ENCODE measurements at regions not wholly inside any gene's neighbourhood (a gene's known extent, or its start where the extent isn't known, plus 50 kb on each side); places are given as distances from the start of the nearest gene placed in this dataset.

DNA sequence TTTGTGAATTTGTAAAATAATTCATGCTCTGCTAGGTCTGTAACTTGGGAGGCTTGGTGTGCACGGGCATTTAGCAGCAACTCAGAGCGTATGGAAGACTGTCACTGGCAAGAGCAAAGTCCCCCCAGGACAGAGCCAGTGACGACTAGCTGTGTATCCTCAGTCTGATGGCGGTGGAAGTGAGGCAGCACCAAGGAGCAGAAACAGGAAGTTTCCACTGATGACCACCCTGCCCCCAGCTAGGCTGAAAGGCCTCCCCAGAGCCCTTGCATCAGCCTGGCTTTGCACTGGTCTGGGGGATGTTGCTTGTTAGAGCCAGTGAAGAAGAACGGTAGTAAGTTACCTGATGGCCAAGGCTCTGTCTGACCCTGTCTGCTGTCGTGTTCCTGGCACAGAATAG lies 66.8 kb upstream of the ABL1 start:
- H3K27ac ChIP-seq (ENCODE audit: low read depth in 2 of 2, low read length in 1 of 2), result no peak overlapping the region
- no peaks in the 10 kb centered on the region for H3K27me3 ChIP-seq (ENCODE audit: control insufficient read depth in 1 of 2, insufficient read depth in 2 of 2, low read length in 2 of 2)
- 61 to 64% methylated on average over 6 of the region's 6 CpGs for WGBS, 2 donors

DNA sequence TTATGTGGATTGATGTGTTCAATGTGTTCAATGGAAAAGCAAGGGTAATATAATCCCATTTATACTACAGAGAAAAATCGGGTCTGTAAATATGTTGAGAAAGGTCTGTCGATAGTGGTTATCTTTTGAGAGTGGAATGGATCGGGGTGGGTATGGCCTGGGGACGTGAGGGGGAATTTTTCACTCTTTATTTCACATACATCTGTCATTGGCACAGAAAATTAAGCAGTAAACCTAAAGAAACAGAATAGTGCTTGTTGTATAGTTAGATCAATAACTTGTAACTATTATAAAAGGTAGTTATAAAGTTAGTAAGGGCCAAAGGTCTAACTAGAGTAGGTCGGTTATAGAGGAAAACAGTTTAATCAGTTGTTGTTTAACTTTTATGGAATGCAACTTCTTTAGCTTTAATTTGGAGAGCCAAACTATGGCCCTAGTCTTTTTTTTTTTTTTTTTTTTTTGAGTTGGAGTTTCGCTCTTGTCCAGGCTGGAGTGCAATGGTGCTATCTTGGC lies 66.1 kb upstream of the ABL1 start:
- Histone ChIP-seq H3K9me3 (ENCODE audit: control insufficient read depth in 2 of 2, insufficient read depth in 1 of 2, low read depth in 1 of 2, low read length in 1 of 2) (no peaks in the 10 kb centered on the region), H3K27ac (ENCODE audit: low read depth in 2 of 2, low read length in 1 of 2) (no peak overlapping the region), H3K4me3 (ENCODE audit: low read depth in 1 of 2, low read length in 2 of 2) (no peak overlapping the region), H3K36me3 (ENCODE audit: control insufficient read depth in 2 of 2, insufficient read depth in 2 of 2, low read length in 1 of 2) (no peaks in the 10 kb centered on the region), H3K4me1 (ENCODE audit: control insufficient read depth in 2 of 2, insufficient read depth in 2 of 2, low read length in 1 of 2) (peaks cover 3 to 9% of the 10 kb centered on the region in 2 donors), H3K27me3 (ENCODE audit: control insufficient read depth in 1 of 2, insufficient read depth in 2 of 2, low read length in 2 of 2) (no peaks in the 10 kb centered on the region)
- WGBS, 2 donors, result 67 to 80% methylated on average over 6 of the region's 6 CpGs

More for the DNA sequence above, 66.8 kb upstream of the ABL1 start:
- H3K4me1 ChIP-seq (ENCODE audit: control insufficient read depth in 2 of 2, insufficient read depth in 2 of 2, low read length in 1 of 2), result peaks cover 10 to 13% of the 10 kb centered on the region in 2 donors
- no peaks in the 10 kb centered on the region for H3K36me3 ChIP-seq (ENCODE audit: control insufficient read depth in 2 of 2, insufficient read depth in 2 of 2, low read length in 1 of 2)
- no peak overlapping the region for H3K4me3 ChIP-seq (ENCODE audit: low read depth in 1 of 2, low read length in 2 of 2)
- H3K9me3 ChIP-seq (ENCODE audit: control insufficient read depth in 2 of 2, insufficient read depth in 1 of 2, low read depth in 1 of 2, low read length in 1 of 2), result no peaks in the 10 kb centered on the region

DNA sequence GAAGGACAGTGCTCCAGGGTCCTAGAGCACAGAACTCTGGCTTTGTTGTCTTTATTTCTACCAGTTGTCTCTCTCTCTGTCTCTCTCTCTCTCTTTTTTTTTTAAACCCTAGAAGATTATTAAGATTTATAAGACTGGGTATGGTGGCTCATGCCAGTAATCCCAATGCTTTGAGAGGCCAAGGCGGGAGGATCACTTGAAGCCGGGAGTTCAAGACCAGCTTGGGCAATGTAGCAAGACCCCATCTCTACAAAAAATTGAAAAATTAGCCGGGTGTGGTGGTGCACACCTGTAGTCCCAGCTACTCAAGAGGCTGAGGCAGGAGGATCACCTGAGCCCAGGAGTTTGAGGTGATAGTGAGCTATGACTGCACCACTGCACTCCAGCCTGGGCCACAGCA lies 65.0 kb upstream of the ABL1 start:
- no peak overlapping the region for H3K27ac ChIP-seq (ENCODE audit: low read depth in 2 of 2, low read length in 1 of 2)
- H3K4me1 ChIP-seq (ENCODE audit: control insufficient read depth in 2 of 2, insufficient read depth in 2 of 2, low read length in 1 of 2), result peaks cover 2 to 9% of the 10 kb centered on the region in 2 donors
- H3K36me3 ChIP-seq (ENCODE audit: control insufficient read depth in 2 of 2, insufficient read depth in 2 of 2, low read length in 1 of 2), result no peaks in the 10 kb centered on the region
- H3K27me3 ChIP-seq (ENCODE audit: control insufficient read depth in 1 of 2, insufficient read depth in 2 of 2, low read length in 2 of 2), result no peaks in the 10 kb centered on the region
- H3K4me3 ChIP-seq (ENCODE audit: low read depth in 1 of 2, low read length in 2 of 2), result no peak overlapping the region
- no peaks in the 10 kb centered on the region for H3K9me3 ChIP-seq (ENCODE audit: control insufficient read depth in 2 of 2, insufficient read depth in 1 of 2, low read depth in 1 of 2, low read length in 1 of 2)
- WGBS, 2 donors, result 63 to 93% methylated on average over 3 of the region's 3 CpGs

DNA sequence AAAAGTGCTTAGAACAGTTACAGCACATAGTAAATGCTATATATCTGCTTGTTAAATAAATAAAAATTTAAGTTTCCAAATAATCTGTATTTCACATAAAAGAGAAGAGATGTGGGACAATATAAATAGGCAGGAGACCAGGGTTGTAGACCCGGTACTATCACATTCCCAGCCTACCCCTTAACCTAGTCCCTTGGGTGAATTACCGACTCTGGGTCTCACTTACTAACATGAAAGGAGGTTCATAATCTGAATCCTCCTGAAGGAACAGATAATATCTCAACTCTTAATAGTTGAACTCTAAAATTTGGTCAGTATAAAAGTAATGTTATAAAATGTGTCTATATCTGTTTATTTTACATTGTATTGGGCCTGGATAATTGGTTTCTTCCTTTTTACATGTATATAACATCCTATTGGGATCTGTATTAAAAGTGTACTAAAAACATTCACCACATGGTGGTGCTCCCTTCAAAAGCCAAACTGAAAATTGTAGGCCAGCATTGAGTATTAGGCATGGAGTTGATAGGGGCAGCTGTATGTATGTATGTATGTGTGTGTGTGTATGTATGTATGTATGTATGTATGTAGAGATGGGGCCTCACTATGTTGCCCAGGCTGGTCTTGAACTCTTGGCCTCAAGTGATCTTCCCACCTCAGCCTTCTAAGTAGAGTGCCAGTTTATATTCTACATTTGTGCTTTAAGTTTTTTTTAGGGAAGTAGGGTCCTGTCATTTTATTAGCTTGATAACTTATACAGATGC lies 64.2 kb upstream of the ABL1 start:
- Histone ChIP-seq H3K27me3 (ENCODE audit: control insufficient read depth in 1 of 2, insufficient read depth in 2 of 2, low read length in 2 of 2) (no peaks in the 10 kb centered on the region), H3K4me1 (ENCODE audit: control insufficient read depth in 2 of 2, insufficient read depth in 2 of 2, low read length in 1 of 2) (peaks cover 2 to 8% of the 10 kb centered on the region in 2 donors), H3K4me3 (ENCODE audit: low read depth in 1 of 2, low read length in 2 of 2) (no peak overlapping the region), H3K36me3 (ENCODE audit: control insufficient read depth in 2 of 2, insufficient read depth in 2 of 2, low read length in 1 of 2) (no peaks in the 10 kb centered on the region), H3K27ac (ENCODE audit: low read depth in 2 of 2, low read length in 1 of 2) (no peak overlapping the region), H3K9me3 (ENCODE audit: control insufficient read depth in 2 of 2, insufficient read depth in 1 of 2, low read depth in 1 of 2, low read length in 1 of 2) (no peaks in the 10 kb centered on the region)
- WGBS, 2 donors, result 63 to 74% methylated on average over 2 of the region's 2 CpGs

DNA sequence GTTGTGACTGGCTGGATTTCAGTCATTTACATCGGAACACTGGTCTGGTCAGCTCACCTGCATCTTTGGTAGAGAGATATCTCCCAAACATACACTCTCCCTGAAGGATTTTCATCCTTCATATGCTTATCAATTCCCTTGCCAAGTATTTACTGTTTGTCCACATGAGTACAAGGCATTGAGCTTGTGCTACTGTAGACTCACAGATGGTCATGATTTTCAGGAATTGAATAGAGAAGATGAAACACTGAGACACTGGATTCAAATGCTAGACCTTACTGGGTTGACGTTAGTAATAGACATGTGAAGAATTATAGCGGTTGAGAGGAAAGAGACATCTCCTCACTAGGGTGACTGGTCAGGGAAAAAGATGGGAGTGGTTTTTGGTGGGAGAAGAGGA lies 62.9 kb upstream of the ABL1 start:
- H3K4me1 ChIP-seq (ENCODE audit: control insufficient read depth in 2 of 2, insufficient read depth in 2 of 2, low read length in 1 of 2), result peaks cover 0 to 3% of the 10 kb centered on the region in 2 donors
- no peaks in the 10 kb centered on the region for H3K9me3 ChIP-seq (ENCODE audit: control insufficient read depth in 2 of 2, insufficient read depth in 1 of 2, low read depth in 1 of 2, low read length in 1 of 2)
- no peak overlapping the region for H3K4me3 ChIP-seq (ENCODE audit: low read depth in 1 of 2, low read length in 2 of 2)
- H3K27me3 ChIP-seq (ENCODE audit: control insufficient read depth in 1 of 2, insufficient read depth in 2 of 2, low read length in 2 of 2), result no peaks in the 10 kb centered on the region
- no peak overlapping the region for H3K27ac ChIP-seq (ENCODE audit: low read depth in 2 of 2, low read length in 1 of 2)
- H3K36me3 ChIP-seq (ENCODE audit: control insufficient read depth in 2 of 2, insufficient read depth in 2 of 2, low read length in 1 of 2), result no peaks in the 10 kb centered on the region
- WGBS, 2 donors, result 87 to 93% methylated on average over 3 of the region's 3 CpGs

DNA sequence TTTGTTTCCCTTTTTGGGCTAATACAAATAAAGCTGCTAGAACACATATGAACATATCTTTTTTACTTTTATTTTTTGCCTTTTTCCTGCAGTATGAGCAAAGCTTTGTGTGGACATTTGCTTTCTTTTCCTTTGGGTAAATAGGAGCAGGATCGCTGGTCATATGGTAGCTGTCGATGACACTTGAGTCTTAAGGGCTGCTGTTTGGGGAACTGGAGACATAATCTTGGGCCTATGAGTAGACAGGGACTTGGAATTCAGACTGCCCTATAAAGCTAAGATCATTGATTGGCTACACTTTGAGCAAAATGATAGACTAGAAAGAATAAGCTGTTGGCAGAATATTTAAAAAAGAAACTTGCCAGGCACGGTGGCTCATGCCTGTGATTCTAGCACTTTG lies 60.9 kb upstream of the ABL1 start:
- H3K4me1 ChIP-seq (ENCODE audit: control insufficient read depth in 2 of 2, insufficient read depth in 2 of 2, low read length in 1 of 2), result peaks cover 0 to 4% of the 10 kb centered on the region in 2 donors
- no peak overlapping the region for H3K27ac ChIP-seq (ENCODE audit: low read depth in 2 of 2, low read length in 1 of 2)
- no peaks in the 10 kb centered on the region for H3K36me3 ChIP-seq (ENCODE audit: control insufficient read depth in 2 of 2, insufficient read depth in 2 of 2, low read length in 1 of 2)
- no peak overlapping the region for H3K4me3 ChIP-seq (ENCODE audit: low read depth in 1 of 2, low read length in 2 of 2)
- 85 to 87% methylated on average over 3 of the region's 3 CpGs for WGBS, 2 donors
- no peaks in the 10 kb centered on the region for H3K9me3 ChIP-seq (ENCODE audit: control insufficient read depth in 2 of 2, insufficient read depth in 1 of 2, low read depth in 1 of 2, low read length in 1 of 2)
- no peaks in the 10 kb centered on the region for H3K27me3 ChIP-seq (ENCODE audit: control insufficient read depth in 1 of 2, insufficient read depth in 2 of 2, low read length in 2 of 2)

DNA sequence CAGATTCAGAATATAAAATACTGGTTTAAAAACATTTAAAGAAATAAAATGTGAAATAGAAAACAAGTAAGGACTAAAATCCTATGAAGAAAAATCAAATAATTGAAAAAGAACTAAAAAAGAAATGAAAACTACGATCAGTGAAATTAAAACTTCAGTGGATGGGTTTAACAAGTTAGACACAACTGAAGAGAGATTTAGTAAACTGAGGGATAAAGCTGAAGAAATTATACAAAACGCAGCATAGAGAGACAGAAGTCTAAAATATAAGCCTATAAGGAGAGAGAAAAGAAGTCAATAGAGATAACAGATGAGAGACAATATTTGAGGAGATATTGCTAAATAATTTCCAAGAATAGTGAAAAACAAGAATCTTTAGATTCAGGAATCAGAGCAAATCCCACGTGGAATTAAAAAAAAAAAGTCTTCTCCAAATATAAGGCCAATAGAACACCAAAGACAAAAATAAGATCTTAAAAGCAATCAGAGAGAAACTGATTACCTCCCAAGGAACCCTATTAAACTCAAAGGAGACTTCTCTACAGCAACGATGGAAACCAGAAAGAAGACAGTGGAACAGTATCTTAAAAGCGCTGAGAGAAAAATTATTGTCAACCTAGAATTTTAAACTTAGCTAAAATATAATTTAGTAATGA lies 59.6 kb upstream of the ABL1 start:
- Histone ChIP-seq H3K27ac (ENCODE audit: low read depth in 2 of 2, low read length in 1 of 2) (no peak overlapping the region), H3K9me3 (ENCODE audit: control insufficient read depth in 2 of 2, insufficient read depth in 1 of 2, low read depth in 1 of 2, low read length in 1 of 2) (no peaks in the 10 kb centered on the region), H3K4me3 (ENCODE audit: low read depth in 1 of 2, low read length in 2 of 2) (no peak overlapping the region), H3K36me3 (ENCODE audit: control insufficient read depth in 2 of 2, insufficient read depth in 2 of 2, low read length in 1 of 2) (no peaks in the 10 kb centered on the region), H3K4me1 (ENCODE audit: control insufficient read depth in 2 of 2, insufficient read depth in 2 of 2, low read length in 1 of 2) (peaks cover 0 to 4% of the 10 kb centered on the region in 2 donors), H3K27me3 (ENCODE audit: control insufficient read depth in 1 of 2, insufficient read depth in 2 of 2, low read length in 2 of 2) (no peaks in the 10 kb centered on the region)
- 93 to 96% methylated on average over 5 of the region's 5 CpGs for WGBS, 2 donors

DNA sequence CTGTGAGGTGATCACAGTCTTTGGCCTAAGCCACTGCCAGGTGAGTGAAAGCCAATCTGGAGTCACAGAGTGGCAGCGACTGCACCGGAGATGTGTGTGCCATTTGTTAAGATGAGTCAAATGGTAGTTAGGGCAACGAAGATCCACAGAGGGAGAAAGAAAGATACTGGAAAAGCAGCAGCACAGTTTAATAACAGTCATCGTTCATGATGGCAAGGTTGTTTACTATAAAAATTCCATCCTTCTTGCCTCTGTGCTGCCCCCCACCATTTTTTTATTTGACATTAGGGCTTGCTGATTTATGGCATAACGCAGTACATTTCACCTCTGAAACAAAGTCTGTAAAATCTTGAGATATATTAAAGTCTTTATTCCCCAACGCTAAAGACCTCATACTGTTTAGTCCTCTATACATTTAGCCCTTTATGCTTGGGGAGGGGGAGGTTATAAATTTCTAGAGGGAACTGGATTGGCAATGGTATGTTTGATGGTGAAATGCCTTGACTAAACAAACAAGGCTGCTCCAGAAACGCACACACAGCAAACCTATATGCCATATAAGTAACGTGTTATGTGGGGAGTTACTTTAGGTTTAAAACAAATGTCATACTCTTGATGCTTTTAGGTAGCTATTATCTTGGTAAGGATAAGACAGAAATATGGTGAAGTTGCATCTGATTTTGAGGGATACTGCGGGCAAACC lies 55.8 kb upstream of the ABL1 start:
- WGBS, 2 donors, result 69 to 73% methylated on average over 9 of the region's 9 CpGs
- no peaks in the 10 kb centered on the region for H3K9me3 ChIP-seq (ENCODE audit: control insufficient read depth in 2 of 2, insufficient read depth in 1 of 2, low read depth in 1 of 2, low read length in 1 of 2)
- no peak overlapping the region for H3K4me3 ChIP-seq (ENCODE audit: low read depth in 1 of 2, low read length in 2 of 2)
- no peaks in the 10 kb centered on the region for H3K27me3 ChIP-seq (ENCODE audit: control insufficient read depth in 1 of 2, insufficient read depth in 2 of 2, low read length in 2 of 2)
- no peaks in the 10 kb centered on the region for H3K36me3 ChIP-seq (ENCODE audit: control insufficient read depth in 2 of 2, insufficient read depth in 2 of 2, low read length in 1 of 2)
- H3K27ac ChIP-seq (ENCODE audit: low read depth in 2 of 2, low read length in 1 of 2), result peak overlapping the region; percentile 67 to 77
- H3K4me1 ChIP-seq (ENCODE audit: control insufficient read depth in 2 of 2, insufficient read depth in 2 of 2, low read length in 1 of 2), result peaks cover 0 to 4% of the 10 kb centered on the region in 2 donors

DNA sequence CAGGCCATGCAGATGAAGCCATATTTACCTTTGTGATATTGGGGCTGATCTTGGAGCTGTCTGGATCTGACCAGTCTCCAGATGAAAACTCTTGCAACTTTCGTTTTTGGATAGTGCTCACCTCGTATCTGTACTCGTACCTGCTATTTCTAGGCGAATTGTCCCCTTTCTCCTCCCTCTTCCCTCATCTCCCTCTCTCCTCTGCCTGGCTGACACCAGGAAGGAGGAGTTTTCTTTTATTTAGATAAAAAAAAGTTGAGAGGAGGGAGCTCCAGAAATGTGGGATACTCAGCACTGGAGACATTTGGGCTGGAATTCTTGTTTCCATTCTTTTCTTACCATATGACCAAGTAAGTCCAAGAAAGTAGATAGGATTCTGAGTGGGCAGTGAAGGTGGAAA lies 54.6 kb upstream of the ABL1 start:
- H3K4me3 ChIP-seq (ENCODE audit: low read depth in 1 of 2, low read length in 2 of 2), result no peak overlapping the region
- WGBS, 2 donors, result 62 to 64% methylated on average over 4 of the region's 4 CpGs
- peaks cover 0 to 6% of the 10 kb centered on the region in 2 donors for H3K4me1 ChIP-seq (ENCODE audit: control insufficient read depth in 2 of 2, insufficient read depth in 2 of 2, low read length in 1 of 2)
- no peaks in the 10 kb centered on the region for H3K9me3 ChIP-seq (ENCODE audit: control insufficient read depth in 2 of 2, insufficient read depth in 1 of 2, low read depth in 1 of 2, low read length in 1 of 2)
- no peaks in the 10 kb centered on the region for H3K36me3 ChIP-seq (ENCODE audit: control insufficient read depth in 2 of 2, insufficient read depth in 2 of 2, low read length in 1 of 2)
- peak overlapping the region; percentile 67 to 77 for H3K27ac ChIP-seq (ENCODE audit: low read depth in 2 of 2, low read length in 1 of 2)
- H3K27me3 ChIP-seq (ENCODE audit: control insufficient read depth in 1 of 2, insufficient read depth in 2 of 2, low read length in 2 of 2), result no peaks in the 10 kb centered on the region
